IMR-90 (cell line): ENCODE measurements at regions not wholly inside any gene's neighbourhood (a gene's known extent, or its start where the extent isn't known, plus 50 kb on each side); places are given as distances from the start of the nearest gene placed in this dataset.

ENCODE experiments used
- ATAC-seq: fragments of 200-7000 bp; cut with Tn5 transposase; 2 replicates; pipeline ENCODE4 v1.9.1; 2020; ENCODE audit warnings: low read depth, mild to moderate bottlenecking, moderate library complexity
- BruUV-seq: library from RNA; stranded (reverse); fragments of 400-500 nt; replicated peaks from 2 replicates; lab custom pipeline; 2021; lab: Mats Ljungman, UMichigan
- CTCF ChIA-PET: fragments of 300-600 bp; formaldehyde crosslinking; extraction: SDS; loops from one replicate; lab custom pipeline; 2021; ENCODE audit warnings: antibody characterized with exemption; lab: Yijun Ruan, JAX
- POLR2A ChIA-PET: fragments of 300-600 bp; sonication (Branson Sonifier 250); formaldehyde crosslinking; loops from one replicate; lab custom pipeline; 2022; ENCODE audit warnings: antibody characterized with exemption; ENCODE audit not compliant: unreplicated experiment; lab: Charles Lee
- DNase-seq: peaks from one replicate; pipeline ENCODE4 v3.0.0; 2013
- H2AFZ ChIP-seq: replicated peaks from 2 replicates; pipeline ENCODE3; 2013; ENCODE audit warnings: low read length, mild to moderate bottlenecking; ENCODE audit not compliant: poor library complexity
- H2AK5ac ChIP-seq: 2 replicates; pipeline ENCODE4 v1.6.1; 2013; ENCODE audit warnings: low read depth, low read length, inconsistent platforms
- H2AK9ac ChIP-seq: replicated peaks from 2 replicates; pipeline ENCODE3; 2013; ENCODE audit warnings: mild to moderate bottlenecking, low read depth, low read length, moderate library complexity; ENCODE audit not compliant: poor library complexity
- H2BK120ac ChIP-seq: 2 replicates; pipeline ENCODE4 v1.6.1; 2013; ENCODE audit warnings: low read depth, low read length, inconsistent platforms
- H2BK15ac ChIP-seq: 3 replicates; pipeline ENCODE4 v1.6.1; 2013; ENCODE audit warnings: low read depth, low read length, inconsistent platforms
- H2BK20ac ChIP-seq: 2 replicates; pipeline ENCODE4 v1.6.1; 2013; ENCODE audit warnings: low read depth, mild to moderate bottlenecking, inconsistent platforms, low read length, moderate library complexity
- H2BK5ac ChIP-seq: 2 replicates; pipeline ENCODE4 v1.6.1; 2013; ENCODE audit warnings: mild to moderate bottlenecking, low read depth, low read length, inconsistent platforms; ENCODE audit not compliant: poor library complexity, severe bottlenecking
- H3K14ac ChIP-seq: replicated peaks from 2 replicates; pipeline ENCODE4 v1.6.1; 2013; ENCODE audit warnings: low read depth, low read length, inconsistent platforms
- H3K18ac ChIP-seq: 2 replicates; pipeline ENCODE4 v1.6.1; 2013; ENCODE audit warnings: low read depth, low read length, control low read depth
- H3K23ac ChIP-seq: 2 replicates; pipeline ENCODE4 v1.6.1; 2013; ENCODE audit warnings: low read depth, low read length, inconsistent platforms
- H3K27ac ChIP-seq: 2 replicates; pipeline ENCODE4 v1.5.1; 2013; ENCODE audit warnings: mild to moderate bottlenecking, control low read depth, low read length; ENCODE audit not compliant: insufficient read depth
- H3K27me3 ChIP-seq: 2 replicates; pipeline ENCODE4 v1.6.1; 2013; ENCODE audit warnings: low read length; ENCODE audit not compliant: control insufficient read depth, insufficient read depth
- H3K36me3 ChIP-seq: 2 replicates; pipeline ENCODE4 v1.6.1; 2013; ENCODE audit warnings: low read length, mixed read lengths; ENCODE audit not compliant: control insufficient read depth, insufficient read depth
- H3K4ac ChIP-seq: 2 replicates; pipeline ENCODE4 v1.6.1; 2013; ENCODE audit warnings: low read depth, low read length, inconsistent platforms
- H3K4me1 ChIP-seq: 2 replicates; pipeline ENCODE4 v1.6.1; 2013; ENCODE audit warnings: low read length, mixed read lengths; ENCODE audit not compliant: control insufficient read depth, insufficient read depth
- H3K4me2 ChIP-seq: 2 replicates; pipeline ENCODE4 v1.6.1; 2013; ENCODE audit warnings: low read depth, mild to moderate bottlenecking, control low read depth, low read length, moderate library complexity
- H3K4me3 ChIP-seq: 2 replicates; pipeline ENCODE4 v1.5.1; 2013; ENCODE audit warnings: low read depth, mild to moderate bottlenecking, control low read depth, low read length, moderate library complexity; ENCODE audit not compliant: insufficient read depth
- H3K56ac ChIP-seq: 2 replicates; pipeline ENCODE4 v1.6.1; 2013; ENCODE audit warnings: low read length, inconsistent platforms; ENCODE audit not compliant: insufficient read depth; ENCODE audit errors: extremely low read depth
- H3K79me1 ChIP-seq, 2 experiments: 2 replicates each; pipeline ENCODE4 v1.6.1; 2013; ENCODE audit warnings: low read length in 2 of 2, inconsistent platforms in 1 of 2, low read depth in 1 of 2
- H3K9ac ChIP-seq: 2 replicates; pipeline ENCODE4 v1.6.1; 2013; ENCODE audit warnings: low read depth, low read length, control low read depth
- H3K9me1 ChIP-seq: 2 replicates; pipeline ENCODE4 v1.6.1; 2013; ENCODE audit warnings: low read length, inconsistent platforms; ENCODE audit not compliant: insufficient read depth
- H3K9me3 ChIP-seq: 2 replicates; pipeline ENCODE4 v1.6.1; 2013; ENCODE audit warnings: low read length; ENCODE audit not compliant: control insufficient read depth, insufficient read depth
- H4K20me1 ChIP-seq: 2 replicates; pipeline ENCODE4 v1.6.1; 2013; ENCODE audit warnings: low read length, inconsistent platforms; ENCODE audit not compliant: insufficient read depth
- H4K5ac ChIP-seq: 2 replicates; pipeline ENCODE4 v1.6.1; 2013; ENCODE audit warnings: mild to moderate bottlenecking, low read depth, low read length, control low read depth
- H4K8ac ChIP-seq, 2 experiments: 2 replicates each; pipeline ENCODE4 v1.6.1; 2013; ENCODE audit warnings: low read depth in 2 of 2, low read length in 2 of 2, control low read depth in 1 of 2, inconsistent platforms in 1 of 2
- H4K91ac ChIP-seq: 2 replicates; pipeline ENCODE4 v1.6.1; 2013; ENCODE audit warnings: low read depth, low read length, inconsistent platforms; ENCODE audit not compliant: insufficient read depth
- BHLHE40 ChIP-seq: fragments of 150-350 bp; IDR thresholded peaks from 2 replicates; pipeline ENCODE4 v1.6.1; 2016; ENCODE audit warnings: mild to moderate bottlenecking, low read depth, low read length
- CEBPB ChIP-seq: IDR thresholded peaks from 2 replicates; pipeline ENCODE4 v1.6.1; 2012; ENCODE audit warnings: low read depth, low read length, improper control_type of control experiment
- CHD1 ChIP-seq: IDR thresholded peaks from 2 replicates; pipeline ENCODE4 v1.6.1; 2012; ENCODE audit warnings: low read depth, low read length, improper control_type of control experiment
- CTCF ChIP-seq: conservative IDR thresholded peaks from 2 replicates; pipeline ENCODE4 v1.5.1; 2012; ENCODE audit warnings: mild to moderate bottlenecking, low read depth, low read length, improper control_type of control experiment
- ELK1 ChIP-seq: fragments of 150-350 bp; IDR thresholded peaks from 2 replicates; pipeline ENCODE4 v1.6.1; 2016; ENCODE audit warnings: low read depth, mild to moderate bottlenecking, low read length, moderate library complexity, borderline replicate concordance
- FOS ChIP-seq: fragments of 150-350 bp; IDR thresholded peaks from 2 replicates; pipeline ENCODE4 v1.6.1; 2016; ENCODE audit warnings: low read depth, low read length
- MAFK ChIP-seq: IDR thresholded peaks from 2 replicates; pipeline ENCODE4 v1.6.1; 2012; ENCODE audit warnings: low read depth, low read length, improper control_type of control experiment
- MAZ ChIP-seq: IDR thresholded peaks from 2 replicates; pipeline ENCODE4 v1.6.1; 2012; ENCODE audit warnings: low read depth, mild to moderate bottlenecking, low read length, improper control_type of control experiment, moderate library complexity, borderline replicate concordance
- MXI1 ChIP-seq: IDR thresholded peaks from 2 replicates; pipeline ENCODE4 v1.6.1; 2012; ENCODE audit warnings: low read depth, mild to moderate bottlenecking, low read length, moderate library complexity, borderline replicate concordance
- POLR2A ChIP-seq: IDR thresholded peaks from 2 replicates; pipeline ENCODE4 v1.6.1; 2012; ENCODE audit warnings: mild to moderate bottlenecking, low read depth, low read length
- RAD21 ChIP-seq: IDR thresholded peaks from 2 replicates; pipeline ENCODE4 v1.6.1; 2012; ENCODE audit warnings: low read length, improper control_type of control experiment
- RFX5 ChIP-seq: IDR thresholded peaks from 2 replicates; pipeline ENCODE4 v1.8.0; 2012; ENCODE audit warnings: low read depth, mild to moderate bottlenecking, low read length, moderate library complexity
- SMC3 ChIP-seq: fragments of 150-350 bp; IDR thresholded peaks from 2 replicates; pipeline ENCODE4 v1.6.1; 2016; ENCODE audit warnings: low read depth, mild to moderate bottlenecking, antibody characterized with exemption, low read length, moderate library complexity
- WGBS, 2 experiments: methylation state at CpG; one replicate each; pipeline versions ENCODE4 v1.1.5 to v1.1.7; 2013; ENCODE audit warnings: missing lambda C conversion rate in 2 of 2; ENCODE audit not compliant: insufficient read length in 1 of 2; ENCODE audit errors: extremely low coverage in 2 of 2; 5-methylcytosine and 5-hydroxymethylcytosine counted together
- dilution Hi-C: fragments of 300-500 bp; cut with HindIII; formaldehyde crosslinking; loops from one replicate; pipeline ENCODE4 v1.14.3; 2018; ENCODE audit warnings: low sequenced_read_pairs; ENCODE audit not compliant: unreplicated experiment
- in situ Hi-C: fragments of 300-500 bp; cut with MboI; formaldehyde crosslinking; loops from 3 replicates; pipeline ENCODE4 v1.14.3; 2019; ENCODE audit warnings: low sequenced_read_pairs, inconsistent platforms, mixed read lengths
- intact Hi-C: fragments of 100-400 bp; cut with micrococcal nuclease; formaldehyde crosslinking; loops from 2 replicates; pipeline ENCODE4 v1.10.0; 2022
- TF ChIP-seq, protein P1 (sequence below): fragments of 150-350 bp; IDR thresholded peaks from 2 replicates; pipeline ENCODE4 v1.6.1; 2017; ENCODE audit warnings: mild to moderate bottlenecking, antibody characterized with exemption, low read length, low read depth

DNA sequence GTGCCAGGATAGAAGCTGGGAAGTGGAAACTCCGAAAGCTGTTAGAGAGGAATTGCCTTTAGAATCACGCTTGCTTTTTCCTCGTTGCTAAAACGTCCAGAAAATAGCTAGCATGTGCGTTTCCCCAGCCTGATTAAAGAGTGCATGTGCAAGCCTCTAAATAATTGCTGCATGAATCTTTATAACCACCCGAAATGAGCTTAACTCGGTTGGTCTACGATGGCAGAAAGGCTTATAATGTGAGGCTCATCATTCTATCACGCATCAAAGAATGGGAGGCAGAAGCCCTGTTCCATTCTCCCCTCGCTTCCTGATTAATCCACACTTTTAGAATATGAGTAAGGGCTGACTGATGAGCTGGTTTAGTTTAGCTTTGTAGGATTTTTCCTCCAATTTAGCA, 394.6 kb upstream of the WWC1 start:
- Histone ChIP-seq H3K9ac (no peak overlapping the region), H3K27me3 (no peaks in the 10 kb centered on the region; the same call in 1 of the 2 replicates), H4K20me1 (no peaks in the 10 kb centered on the region), H4K91ac (no peak overlapping the region), H2AK9ac (no peak overlapping the region), H3K4me3 (no peak overlapping the region), H2AK5ac (no peak overlapping the region), H3K4ac (no peak overlapping the region), H4K5ac (no peak overlapping the region), H2BK20ac (no peak overlapping the region), H3K9me1 (no peaks in the 10 kb centered on the region), H3K23ac (no peak overlapping the region), H2AFZ (no peak overlapping the region), H4K8ac (no peak overlapping the region), H3K79me1 (no peaks in the 10 kb centered on the region), H2BK15ac (no peak overlapping the region), H3K36me3 (no peaks in the 10 kb centered on the region), H2BK120ac (no peak overlapping the region), H3K27ac (no peak overlapping the region), H2BK5ac (no peak overlapping the region), H3K4me1 (no peaks in the 10 kb centered on the region; the same call in 1 of the 2 replicates), H3K18ac (no peak overlapping the region), H3K9me3 (no peaks in the 10 kb centered on the region; the same call in 1 of the 2 replicates), H3K4me2 (no peak overlapping the region), H3K56ac (no peak overlapping the region), H3K14ac (no peak overlapping the region)
- ChIA-PET CTCF (no interaction called here), POLR2A (no interaction called here)
- ATAC-seq (no peak), DNase-seq (no peak)
- intact Hi-C loops (loop anchor here (1.0 kb wide), 1 partner anchor 100 kb away; no protein-coding TSS in a partner anchor), in situ Hi-C loops (no loop called here), dilution Hi-C loops (no loop called here)
- TF ChIP-seq MAZ (no peak), CEBPB (no peak), RAD21 (no peak), POLR2A (no peak), CTCF (no peak), ELK1 (no peak), CHD1 (no peak), MXI1 (no peak), MAFK (no peak), RFX5 (no peak), FOS (no peak), BHLHE40 (no peak), SMC3 (no peak)
- TF ChIP-seq, protein P1, sequence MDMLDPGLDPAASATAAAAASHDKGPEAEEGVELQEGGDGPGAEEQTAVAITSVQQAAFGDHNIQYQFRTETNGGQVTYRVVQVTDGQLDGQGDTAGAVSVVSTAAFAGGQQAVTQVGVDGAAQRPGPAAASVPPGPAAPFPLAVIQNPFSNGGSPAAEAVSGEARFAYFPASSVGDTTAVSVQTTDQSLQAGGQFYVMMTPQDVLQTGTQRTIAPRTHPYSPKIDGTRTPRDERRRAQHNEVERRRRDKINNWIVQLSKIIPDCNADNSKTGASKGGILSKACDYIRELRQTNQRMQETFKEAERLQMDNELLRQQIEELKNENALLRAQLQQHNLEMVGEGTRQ = no peak
- no TSS peak for BruUV-seq
- WGBS, 2 experiments = 78% methylated on average over 4 of the region's 10 CpGs; no CpG with 5 or more reads in 1 of the 2 experiments
